ENCODE measurements at regions not wholly inside any gene's neighbourhood (a gene's known extent, or its start where the extent isn't known, plus 50 kb on each side); places are given as distances from the start of the nearest gene placed in this dataset.

DNA sequence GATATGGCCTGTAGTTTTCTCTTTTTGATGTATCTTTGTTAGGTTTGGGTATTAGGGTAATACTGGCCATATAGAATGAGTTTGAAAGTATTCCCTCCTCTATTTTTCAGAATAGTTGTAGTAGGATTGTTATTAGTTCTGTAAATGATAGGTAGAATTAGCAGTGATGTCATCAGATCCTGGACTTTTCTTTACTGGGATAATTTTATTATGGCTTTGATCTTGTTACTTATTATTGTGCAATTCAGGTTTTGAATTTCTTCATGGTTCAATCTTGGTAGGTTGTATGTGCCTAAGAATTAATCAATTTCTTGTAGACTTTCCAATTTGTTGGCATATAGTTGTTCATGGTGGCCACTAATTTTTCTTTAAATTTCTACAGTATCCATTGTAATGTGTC is 916.6 kb downstream of the CCDC85A start:
- no peak overlapping the region for H3K27ac Mint-ChIP-seq
- peaks cover 23% of the 10 kb centered on the region; the same call in 1 of the 2 replicates for H3K4me1 Mint-ChIP-seq (ENCODE audit: low read depth)
- H3K9me3 Mint-ChIP-seq = peaks cover 40% of the 10 kb centered on the region
- peaks cover 55% of the 10 kb centered on the region for H3K36me3 Mint-ChIP-seq (ENCODE audit: low read depth)
- no peak for TF ChIP-seq CTCF (IDR thresholded peaks at IDR 0.05)
- no peak for DNase-seq
- H3K27me3 Mint-ChIP-seq (ENCODE audit: insufficient read depth) = peaks cover 2% of the 10 kb centered on the region; the same call in 1 of the 2 replicates
- H3K4me3 Mint-ChIP-seq = no peak overlapping the region

DNA sequence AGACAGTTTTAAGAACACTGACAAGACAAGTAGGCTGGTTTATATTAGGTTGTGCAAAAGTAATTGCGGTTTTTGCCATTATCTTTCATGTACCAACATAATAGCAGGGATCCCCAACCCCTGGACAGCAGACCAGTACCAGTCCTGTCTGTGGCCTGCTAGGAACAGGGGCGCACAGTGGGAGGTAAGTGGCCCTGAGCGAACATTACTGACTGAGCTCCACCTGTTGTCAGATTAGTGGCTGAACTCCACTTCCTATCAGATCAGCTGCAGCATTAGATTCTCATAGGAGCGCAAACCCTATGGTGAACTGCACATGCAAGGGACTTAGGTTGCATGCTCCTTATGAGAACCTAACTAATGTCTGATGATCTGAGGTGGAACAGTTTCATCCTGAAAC is 921.9 kb downstream of the CCDC85A start:
- peaks cover 36% of the 10 kb centered on the region for H3K36me3 Mint-ChIP-seq (ENCODE audit: low read depth)
- H3K9me3 Mint-ChIP-seq = peaks cover 26% of the 10 kb centered on the region
- H3K4me3 Mint-ChIP-seq = no peak overlapping the region
- TF ChIP-seq CTCF (IDR thresholded peaks at IDR 0.05) = no peak
- H3K27me3 Mint-ChIP-seq (ENCODE audit: insufficient read depth) = no peaks in the 10 kb centered on the region; the same call in 1 of the 2 replicates
- H3K4me1 Mint-ChIP-seq (ENCODE audit: low read depth) = peaks cover 23% of the 10 kb centered on the region; the same call in 1 of the 2 replicates
- H3K27ac Mint-ChIP-seq = no peak overlapping the region
- DNase-seq = no peak

DNA sequence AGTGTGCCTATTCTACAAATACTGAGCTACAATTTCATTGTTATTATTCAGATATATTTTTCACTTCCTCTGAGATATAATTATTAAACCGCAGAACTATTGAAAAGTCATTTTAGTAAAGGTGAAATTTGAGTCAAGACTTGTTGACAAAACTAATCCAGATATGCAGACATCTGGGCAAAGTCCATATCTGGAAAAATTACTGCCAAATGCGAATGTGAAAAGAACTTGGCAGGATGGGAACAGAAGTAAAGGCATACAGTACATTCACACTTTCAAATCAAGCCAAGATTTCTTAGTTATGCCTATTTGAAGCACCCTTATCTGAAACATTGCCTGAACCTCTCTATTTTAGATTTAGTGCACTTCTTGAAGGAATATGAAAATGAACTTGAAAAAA is 923.6 kb downstream of the CCDC85A start:
- Mint-ChIP-seq H3K4me3 (no peak overlapping the region), H3K4me1 (ENCODE audit: low read depth) (peaks cover 13% of the 10 kb centered on the region; the same call in 1 of the 2 replicates), H3K36me3 (ENCODE audit: low read depth) (peaks cover 32% of the 10 kb centered on the region), H3K27ac (no peak overlapping the region), H3K9me3 (peaks cover 22% of the 10 kb centered on the region), H3K27me3 (ENCODE audit: insufficient read depth) (no peaks in the 10 kb centered on the region)
- DNase-seq = no peak
- no peak for TF ChIP-seq CTCF (IDR thresholded peaks at IDR 0.05)

- no peaks in the 10 kb centered on the region for H3K27me3 Mint-ChIP-seq (ENCODE audit: insufficient read depth)
- no peak overlapping the region for H3K27ac Mint-ChIP-seq
- no peak overlapping the region for H3K4me3 Mint-ChIP-seq
- H3K9me3 Mint-ChIP-seq = peaks cover 17% of the 10 kb centered on the region
- no peak for TF ChIP-seq CTCF (IDR thresholded peaks at IDR 0.05)
- peaks cover 24% of the 10 kb centered on the region for H3K4me1 Mint-ChIP-seq (ENCODE audit: low read depth)
- DNase-seq = no peak
- peaks cover 23% of the 10 kb centered on the region for H3K36me3 Mint-ChIP-seq (ENCODE audit: low read depth)
These were observed 927.7 kb downstream of the CCDC85A start for GRCh38 chr2:57111531-57111930.

DNA sequence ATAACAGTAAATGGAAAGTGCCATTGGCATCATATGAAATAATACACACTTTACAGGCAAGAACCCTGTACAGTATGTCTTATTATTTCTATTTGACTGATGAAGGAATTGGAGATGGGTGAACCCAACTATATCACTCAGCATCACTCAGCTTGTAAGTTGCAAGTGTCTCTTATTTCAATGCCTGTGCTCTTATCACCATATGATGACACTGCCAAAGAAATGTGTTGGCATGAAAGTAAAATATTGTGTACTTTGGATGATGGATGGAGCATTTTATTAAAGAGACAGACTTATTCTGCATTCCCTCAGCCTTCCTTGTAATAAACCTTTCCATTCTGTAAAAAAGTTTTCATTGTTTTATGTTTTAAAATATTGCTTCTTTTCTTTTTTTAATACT is 927.5 kb upstream of the VRK2 start:
- Mint-ChIP-seq H3K4me1 (ENCODE audit: low read depth) (peaks cover 27% of the 10 kb centered on the region), H3K27me3 (ENCODE audit: insufficient read depth) (no peaks in the 10 kb centered on the region), H3K36me3 (ENCODE audit: low read depth) (no peaks in the 10 kb centered on the region; the same call in 1 of the 2 replicates), H3K4me3 (no peak overlapping the region), H3K9me3 (no peaks in the 10 kb centered on the region), H3K27ac (no peak overlapping the region)
- TF ChIP-seq CTCF (IDR thresholded peaks at IDR 0.05) = no peak
- DNase-seq = no peak

- TF ChIP-seq CTCF (IDR thresholded peaks at IDR 0.05) = no peak
- no peak overlapping the region for H3K27ac Mint-ChIP-seq
- peaks cover 25% of the 10 kb centered on the region; the same call in 1 of the 2 replicates for H3K4me1 Mint-ChIP-seq (ENCODE audit: low read depth)
- no peaks in the 10 kb centered on the region for H3K36me3 Mint-ChIP-seq (ENCODE audit: low read depth)
- H3K27me3 Mint-ChIP-seq (ENCODE audit: insufficient read depth) = no peaks in the 10 kb centered on the region
- no peaks in the 10 kb centered on the region for H3K9me3 Mint-ChIP-seq
- H3K4me3 Mint-ChIP-seq = no peak overlapping the region
- no peak for DNase-seq
These were observed 920.2 kb upstream of the VRK2 start for GRCh38 chr2:57126410-57126809.

Measured in HFFc6 (cell line).